GM21515 (cell line): ENCODE measurements at regions not wholly inside any gene's neighbourhood (a gene's known extent, or its start where the extent isn't known, plus 50 kb on each side); places are given as distances from the start of the nearest gene placed in this dataset.

ENCODE experiments used
- ATAC-seq: cut with Tn5 transposase; IDR thresholded peaks from one replicate; pipeline ENCODE4 v1.9.1; 2021; ENCODE audit not compliant: unreplicated experiment

- no peak for ATAC-seq
These were observed 273.7 kb downstream of the CETN3 start for GRCh38 chr5:90135779-90136378.

GRCh38 chr5:90134892-90135291, 274.7 kb downstream of the CETN3 start:
- ATAC-seq = no peak

DNA sequence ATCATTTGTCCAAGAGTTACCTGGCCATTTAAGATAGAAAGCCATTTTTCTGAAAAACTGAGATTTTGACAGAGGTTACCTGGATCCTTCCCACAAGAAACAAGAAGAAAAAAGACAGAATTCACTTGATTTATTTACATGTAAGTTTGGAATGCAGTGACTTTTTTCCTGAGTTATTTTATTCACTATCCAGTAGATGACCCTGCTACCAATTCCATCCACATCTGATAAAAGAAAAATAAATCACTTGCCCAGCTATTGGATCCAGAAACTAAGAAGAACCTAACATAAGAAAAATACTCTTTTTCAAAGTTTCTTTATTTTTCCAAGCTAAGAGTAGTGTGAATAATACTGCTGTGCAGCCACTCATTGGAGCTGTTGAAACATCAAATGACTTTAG, 275.2 kb downstream of the CETN3 start:
- no peak for ATAC-seq

DNA sequence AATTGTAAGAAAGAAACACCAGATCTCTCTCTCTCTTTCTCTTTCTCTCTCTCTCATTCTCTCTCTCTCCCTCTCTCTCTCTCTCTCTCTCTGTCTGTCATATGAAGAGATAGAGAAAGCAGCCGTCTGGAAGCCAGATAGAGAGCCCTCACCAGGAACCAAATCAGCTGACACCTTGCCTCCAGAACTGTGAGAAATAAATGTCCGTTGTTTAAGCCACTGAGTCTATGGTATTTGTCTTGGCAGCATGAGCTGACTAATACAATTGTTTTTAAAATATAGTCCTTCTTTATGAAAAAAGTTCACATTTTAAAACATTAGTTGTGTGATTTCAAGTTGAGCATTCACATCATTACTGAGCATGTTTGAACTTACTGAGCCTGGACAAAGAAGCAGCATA, 275.6 kb downstream of the CETN3 start:
- ATAC-seq = no peak

- peak; percentile 80 for ATAC-seq
These were observed 278.0 kb downstream of the CETN3 start for GRCh38 chr5:90131383-90132133.

DNA sequence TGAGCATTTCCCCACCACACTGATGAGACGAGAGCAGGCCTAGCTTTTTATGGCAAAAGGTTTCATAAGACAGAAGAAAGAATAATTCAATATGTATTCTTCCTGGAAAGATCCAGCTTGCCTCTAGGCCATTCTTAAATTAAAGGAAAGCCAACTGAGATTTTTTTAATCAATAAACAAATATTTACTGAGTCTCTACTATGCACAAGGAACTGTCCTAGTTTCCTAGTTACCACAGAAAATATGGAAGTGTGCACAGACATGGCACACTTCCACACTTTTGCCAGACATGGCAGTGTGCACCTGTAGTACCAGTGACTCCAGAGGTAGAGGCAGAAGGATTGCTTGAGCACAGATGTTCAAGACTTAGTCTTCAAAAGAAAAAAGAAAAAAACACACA, 281.0 kb downstream of the CETN3 start:
- no peak for ATAC-seq

GRCh38 chr5:90119531-90119971, 290.0 kb downstream of the CETN3 start:
- ATAC-seq = no peak

GRCh38 chr5:90117005-90117404, 292.6 kb downstream of the CETN3 start:
- ATAC-seq = no peak

DNA sequence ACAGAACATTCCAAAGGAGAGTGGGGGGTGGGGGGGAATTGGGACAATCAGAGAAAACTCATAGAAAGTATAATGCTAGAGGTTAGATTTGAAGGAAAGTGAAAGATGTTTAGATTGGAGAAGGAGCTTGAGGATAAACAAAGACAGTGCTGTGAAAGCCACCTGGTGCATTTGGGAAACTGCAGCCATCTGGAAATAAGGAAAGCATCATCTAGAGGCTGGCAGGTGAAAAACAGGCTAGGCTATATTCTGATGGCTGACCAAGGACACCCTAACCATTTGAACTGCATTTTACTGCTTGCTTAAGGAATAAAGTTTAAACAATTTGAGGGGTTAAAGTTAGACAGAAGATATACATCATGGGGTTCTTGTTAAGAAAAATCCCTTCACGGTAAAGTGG, 296.4 kb downstream of the CETN3 start:
- ATAC-seq = no peak

GRCh38 chr5:90112033-90112692, 297.4 kb downstream of the CETN3 start:
- ATAC-seq = no peak

GRCh38 chr5:90111364-90112032, 298.1 kb downstream of the CETN3 start:
- no peak for ATAC-seq

GRCh38 chr5:90109285-90109684, 300.3 kb downstream of the CETN3 start:
- no peak for ATAC-seq

GRCh38 chr5:90099099-90099498, 310.5 kb downstream of the CETN3 start:
- ATAC-seq = no peak

GRCh38 chr5:90097082-90097477, 312.5 kb downstream of the CETN3 start:
- ATAC-seq = no peak

GRCh38 chr5:90096415-90097081, 313.0 kb downstream of the CETN3 start:
- no peak for ATAC-seq

GRCh38 chr5:90095292-90096060, 314.1 kb downstream of the CETN3 start:
- no peak for ATAC-seq

GRCh38 chr5:90093751-90094485, 315.6 kb downstream of the CETN3 start:
- no peak for ATAC-seq

GRCh38 chr5:90092734-90093133, 316.8 kb downstream of the CETN3 start:
- ATAC-seq = no peak

DNA sequence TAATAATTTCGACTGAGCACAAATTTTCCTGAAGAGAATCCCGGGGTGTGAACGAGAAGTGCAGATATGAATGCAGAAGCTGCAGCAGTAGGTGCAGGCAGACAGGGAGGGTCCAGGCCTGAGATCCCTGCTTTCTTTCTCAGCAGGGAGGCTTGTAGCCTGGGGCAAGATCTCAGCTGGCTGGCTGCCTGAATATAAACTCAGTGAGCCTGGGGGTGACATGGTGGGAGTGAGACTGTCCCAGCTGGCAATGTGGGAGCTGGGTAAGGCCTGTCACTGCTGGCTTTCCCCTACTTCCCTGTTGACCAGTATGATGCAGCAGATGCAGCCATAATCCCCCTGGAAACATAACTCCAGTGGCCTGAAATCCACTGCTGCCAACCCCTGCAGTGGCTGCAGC, 325.2 kb downstream of the CETN3 start:
- ATAC-seq = no peak
